GM12801 (cell line): ENCODE measurements at regions not wholly inside any gene's neighbourhood (a gene's known extent, or its start where the extent isn't known, plus 50 kb on each side); places are given as distances from the start of the nearest gene placed in this dataset.

Experiments used
- CTCF ChIP-seq: IDR thresholded peaks from one replicate; pipeline ENCODE4 v1.5.1; 2011; ENCODE audit warnings: control low read depth; ENCODE audit not compliant: insufficient read length; ENCODE audit errors: extremely low read depth

GRCh38 chr5:158478139-158478538 lies 619.2 kb upstream of the CLINT1 start:
- TF ChIP-seq CTCF = no peak

GRCh38 chr5:158477214-158477613 lies 618.3 kb upstream of the CLINT1 start:
- no peak for TF ChIP-seq CTCF

- no peak for TF ChIP-seq CTCF
Observed at GRCh38 chr5:158473016-158473635, 614.2 kb upstream of the CLINT1 start.

- no peak for TF ChIP-seq CTCF
Observed at GRCh38 chr5:158471535-158471924, 612.6 kb upstream of the CLINT1 start.

GRCh38 chr5:158470764-158471534 lies 612.0 kb upstream of the CLINT1 start:
- no peak for TF ChIP-seq CTCF

- no peak for TF ChIP-seq CTCF
Observed at GRCh38 chr5:158468444-158468843, 609.5 kb upstream of the CLINT1 start.

- TF ChIP-seq CTCF = no peak
Observed at GRCh38 chr5:158466191-158466590, 607.2 kb upstream of the CLINT1 start.
